Putamen (tissue), 1 donor: ENCODE measurements at regions not wholly inside any gene's neighbourhood (a gene's known extent, or its start where the extent isn't known, plus 50 kb on each side); places are given as distances from the start of the nearest gene placed in this dataset.
"Not testable (repeated sequence)": the region's sequence is repeated elsewhere in the genome, so short reads cannot be mapped to it uniquely, and the experiment has no call there.

ENCODE experiments used
- DNase-seq: peaks from one replicate; pipeline ENCODE4 v3.0.0-alpha.2; 2016; ENCODE audit warnings: low spot score

GRCh38 chr2:186303091-186303490 is 183.0 kb upstream of the ZC3H15 start:
- no peak for DNase-seq

- DNase-seq, result no peak
These were observed 182.0 kb upstream of the ZC3H15 start for GRCh38 chr2:186304064-186304463.

- DNase-seq, result no peak
These were observed 179.3 kb upstream of the ZC3H15 start for GRCh38 chr2:186306754-186307153.

- no peak for DNase-seq
These were observed 178.2 kb upstream of the ZC3H15 start for GRCh38 chr2:186307871-186308270.

- no peak for DNase-seq
These were observed 177.7 kb upstream of the ZC3H15 start for GRCh38 chr2:186308347-186308746.

GRCh38 chr2:186309901-186310300 is 176.2 kb upstream of the ZC3H15 start:
- DNase-seq, result no peak

- no peak for DNase-seq
These were observed 167.0 kb upstream of the ZC3H15 start for GRCh38 chr2:186319105-186319504.

- no peak for DNase-seq
These were observed 160.1 kb upstream of the ZC3H15 start for GRCh38 chr2:186325827-186326535.

- no peak for DNase-seq
These were observed 158.7 kb upstream of the ZC3H15 start for GRCh38 chr2:186327251-186327868.

- DNase-seq, result no peak
These were observed 157.2 kb upstream of the ZC3H15 start for GRCh38 chr2:186328838-186329237.

- DNase-seq, result no peak
These were observed 156.0 kb upstream of the ZC3H15 start for GRCh38 chr2:186330050-186330449.

- DNase-seq, result no peak
These were observed 146.3 kb upstream of the ZC3H15 start for GRCh38 chr2:186339716-186340115.

- no peak for DNase-seq
These were observed 144.0 kb upstream of the ZC3H15 start for GRCh38 chr2:186342029-186342428.

GRCh38 chr2:186345745-186346144 is 140.3 kb upstream of the ZC3H15 start:
- DNase-seq, result no peak

- DNase-seq, result no peak
These were observed 139.8 kb upstream of the ZC3H15 start for GRCh38 chr2:186346216-186346615.

- DNase-seq, result no peak
These were observed 138.6 kb upstream of the ZC3H15 start for GRCh38 chr2:186347472-186347871.

- no peak for DNase-seq
These were observed 137.9 kb upstream of the ZC3H15 start for GRCh38 chr2:186348200-186348599.

- no peak for DNase-seq
These were observed 136.6 kb upstream of the ZC3H15 start for GRCh38 chr2:186349508-186349907.

- DNase-seq, result not testable (repeated sequence)
These were observed 131.9 kb upstream of the ZC3H15 start for GRCh38 chr2:186354160-186354559.

GRCh38 chr2:186365406-186365805 is 120.7 kb upstream of the ZC3H15 start:
- no peak for DNase-seq

GRCh38 chr2:186379052-186379451 is 107.0 kb upstream of the ZC3H15 start:
- no peak for DNase-seq

GRCh38 chr2:186380805-186381204 is 105.3 kb upstream of the ZC3H15 start:
- DNase-seq, result no peak

GRCh38 chr2:186381573-186381972 is 104.5 kb upstream of the ZC3H15 start:
- no peak for DNase-seq

GRCh38 chr2:186382932-186383331 is 103.1 kb upstream of the ZC3H15 start:
- no peak for DNase-seq
